HG02884 (cell line): ENCODE measurements at regions not wholly inside any gene's neighbourhood (a gene's known extent, or its start where the extent isn't known, plus 50 kb on each side); places are given as distances from the start of the nearest gene placed in this dataset.

ENCODE experiments used
- ATAC-seq: cut with Tn5 transposase; IDR thresholded peaks from one replicate; pipeline ENCODE4 v1.9.1; 2021; ENCODE audit warnings: mild to moderate bottlenecking, moderate library complexity; ENCODE audit not compliant: unreplicated experiment

- ATAC-seq: no peak
Measured at GRCh38 chr13:68369739-68370138, 1139.6 kb upstream of the PCDH9 start.

GRCh38 chr13:68368922-68369321 lies 1138.8 kb upstream of the PCDH9 start:
- no peak for ATAC-seq

- ATAC-seq: no peak
Measured at GRCh38 chr13:68359105-68359504, 1129.0 kb upstream of the PCDH9 start.

- ATAC-seq: no peak
Measured at GRCh38 chr13:68358294-68358705, 1128.2 kb upstream of the PCDH9 start.

- no peak for ATAC-seq
Measured at GRCh38 chr13:68350554-68350953, 1120.4 kb upstream of the PCDH9 start.

- ATAC-seq: no peak
Measured at GRCh38 chr13:68347220-68347619, 1117.1 kb upstream of the PCDH9 start.

GRCh38 chr13:68345963-68346531 lies 1115.9 kb upstream of the PCDH9 start:
- ATAC-seq: no peak

- no peak for ATAC-seq
Measured at GRCh38 chr13:68323124-68323523, 1093.0 kb upstream of the PCDH9 start.

- no peak for ATAC-seq
Measured at GRCh38 chr13:68319384-68319783, 1089.2 kb upstream of the PCDH9 start.

GRCh38 chr13:68304286-68304893 lies 1074.3 kb upstream of the PCDH9 start:
- peak; percentile 83 for ATAC-seq

GRCh38 chr13:68293631-68294030 lies 1063.5 kb upstream of the PCDH9 start:
- no peak for ATAC-seq

GRCh38 chr13:68292601-68293000 lies 1062.5 kb upstream of the PCDH9 start:
- no peak for ATAC-seq

- ATAC-seq: no peak
Measured at GRCh38 chr13:68291595-68291994, 1061.5 kb upstream of the PCDH9 start.

GRCh38 chr13:68275758-68276157 lies 1045.6 kb upstream of the PCDH9 start:
- no peak for ATAC-seq

- no peak for ATAC-seq
Measured at GRCh38 chr13:68272652-68273051, 1042.5 kb upstream of the PCDH9 start.

- no peak for ATAC-seq
Measured at GRCh38 chr13:68264692-68265091, 1034.6 kb upstream of the PCDH9 start.

GRCh38 chr13:68261105-68261504 lies 1031.0 kb upstream of the PCDH9 start:
- ATAC-seq: no peak

- no peak for ATAC-seq
Measured at GRCh38 chr13:68257111-68257842, 1027.1 kb upstream of the PCDH9 start.

GRCh38 chr13:68254151-68254550 lies 1024.0 kb upstream of the PCDH9 start:
- ATAC-seq: no peak

- no peak for ATAC-seq
Measured at GRCh38 chr13:68234274-68234673, 1004.1 kb upstream of the PCDH9 start.

- no peak for ATAC-seq
Measured at GRCh38 chr13:68232351-68233130, 1002.4 kb upstream of the PCDH9 start.
